DOHH2 (cell line): ENCODE measurements at regions not wholly inside any gene's neighbourhood (a gene's known extent, or its start where the extent isn't known, plus 50 kb on each side); places are given as distances from the start of the nearest gene placed in this dataset.
A peak's percentile ranks its signal among the peaks of the same experiment; 100 is the strongest.

Source experiments
- H3F3A ChIP-seq: fragments of 200-600 bp; sonication (generic), shearing (Covaris generic); 2 replicates; pipeline ENCODE4 v1.6.0; 2016; ENCODE audit warnings: antibody characterized with exemption, mild to moderate bottlenecking; ENCODE audit not compliant: control insufficient read depth, insufficient read depth
- H3K27ac ChIP-seq: fragments of 200-600 bp; sonication (generic); 2 replicates; pipeline ENCODE4 v1.5.1; 2014; ENCODE audit warnings: low read depth, mild to moderate bottlenecking, low read length, moderate library complexity
- H3K27me3 ChIP-seq: fragments of 200-600 bp; sonication (generic); 2 replicates; pipeline ENCODE4 v1.6.1; 2014; ENCODE audit warnings: mild to moderate bottlenecking, low read length, mixed read lengths; ENCODE audit not compliant: control insufficient read depth
- H3K36me3 ChIP-seq: fragments of 200-600 bp; sonication (generic); 2 replicates; pipeline ENCODE4 v1.6.1; 2014; ENCODE audit warnings: mild to moderate bottlenecking, low read length, moderate library complexity, mixed read lengths; ENCODE audit not compliant: control insufficient read depth
- H3K4me1 ChIP-seq: fragments of 200-600 bp; sonication (generic); 2 replicates; pipeline ENCODE4 v1.6.1; 2014; ENCODE audit warnings: mild to moderate bottlenecking, low read length, mixed read lengths; ENCODE audit not compliant: control insufficient read depth
- H3K4me2 ChIP-seq: fragments of 200-600 bp; sonication (generic); 2 replicates; pipeline ENCODE4 v1.6.0; 2014; ENCODE audit warnings: mild to moderate bottlenecking, low read length, moderate library complexity
- H3K4me3 ChIP-seq: fragments of 200-600 bp; sonication (generic); 2 replicates; pipeline ENCODE4 v1.5.1; 2014; ENCODE audit warnings: mild to moderate bottlenecking, low read length, mixed read lengths
- H3K79me2 ChIP-seq: fragments of 200-600 bp; sonication (generic); 2 replicates; pipeline ENCODE4 v1.6.1; 2014; ENCODE audit warnings: mild to moderate bottlenecking, low read length, mixed read lengths; ENCODE audit not compliant: control insufficient read depth
- H3K9me2 ChIP-seq: fragments of 200-600 bp; sonication (generic); replicated peaks from 2 replicates; pipeline ENCODE4 v1.6.1; 2014; ENCODE audit warnings: mild to moderate bottlenecking, low read length, mixed read lengths; ENCODE audit not compliant: control insufficient read depth
- H3K9me3 ChIP-seq: fragments of 200-600 bp; sonication (generic); 2 replicates; pipeline ENCODE4 v1.6.1; 2014; ENCODE audit warnings: antibody characterized with exemption, low read length, mixed read lengths; ENCODE audit not compliant: control insufficient read depth, insufficient read depth
- H4K20me1 ChIP-seq: fragments of 200-600 bp; sonication (generic); 2 replicates; pipeline ENCODE4 v1.6.0; 2014; ENCODE audit warnings: low read depth, mild to moderate bottlenecking, antibody characterized with exemption, low read length, moderate library complexity; ENCODE audit not compliant: control insufficient read depth, insufficient read depth
- EZH2phosphoT487 ChIP-seq: fragments of 200-600 bp; sonication (generic); IDR thresholded peaks from 2 replicates; pipeline ENCODE4 v1.6.1; 2017; ENCODE audit warnings: borderline replicate concordance, mild to moderate bottlenecking, antibody characterized with exemption, low read length, moderate library complexity, mixed read lengths
- TF ChIP-seq, protein P1 (sequence below): fragments of 200-600 bp; sonication (generic); IDR thresholded peaks from one replicate; pipeline ENCODE4 v1.5.1; 2014; ENCODE audit warnings: antibody characterized with exemption, mild to moderate bottlenecking, low read depth, low read length; ENCODE audit not compliant: poor library complexity, severe bottlenecking

- Histone ChIP-seq H3K4me2 (no peak overlapping the region), H3K9me2 (no peaks in the 10 kb centered on the region), H3K36me3 (no peaks in the 10 kb centered on the region), H3F3A (no peaks in the 10 kb centered on the region), H3K4me1 (no peaks in the 10 kb centered on the region), H3K79me2 (no peaks in the 10 kb centered on the region), H3K27ac (no peak overlapping the region), H3K27me3 (peaks cover 11% of the 10 kb centered on the region), H4K20me1 (no peaks in the 10 kb centered on the region), H3K9me3 (no peaks in the 10 kb centered on the region), H3K4me3 (no peak overlapping the region)
- no peak for TF ChIP-seq EZH2phosphoT487
- TF ChIP-seq, protein P1, sequence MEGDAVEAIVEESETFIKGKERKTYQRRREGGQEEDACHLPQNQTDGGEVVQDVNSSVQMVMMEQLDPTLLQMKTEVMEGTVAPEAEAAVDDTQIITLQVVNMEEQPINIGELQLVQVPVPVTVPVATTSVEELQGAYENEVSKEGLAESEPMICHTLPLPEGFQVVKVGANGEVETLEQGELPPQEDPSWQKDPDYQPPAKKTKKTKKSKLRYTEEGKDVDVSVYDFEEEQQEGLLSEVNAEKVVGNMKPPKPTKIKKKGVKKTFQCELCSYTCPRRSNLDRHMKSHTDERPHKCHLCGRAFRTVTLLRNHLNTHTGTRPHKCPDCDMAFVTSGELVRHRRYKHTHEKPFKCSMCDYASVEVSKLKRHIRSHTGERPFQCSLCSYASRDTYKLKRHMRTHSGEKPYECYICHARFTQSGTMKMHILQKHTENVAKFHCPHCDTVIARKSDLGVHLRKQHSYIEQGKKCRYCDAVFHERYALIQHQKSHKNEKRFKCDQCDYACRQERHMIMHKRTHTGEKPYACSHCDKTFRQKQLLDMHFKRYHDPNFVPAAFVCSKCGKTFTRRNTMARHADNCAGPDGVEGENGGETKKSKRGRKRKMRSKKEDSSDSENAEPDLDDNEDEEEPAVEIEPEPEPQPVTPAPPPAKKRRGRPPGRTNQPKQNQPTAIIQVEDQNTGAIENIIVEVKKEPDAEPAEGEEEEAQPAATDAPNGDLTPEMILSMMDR: no peak
Observed at GRCh38 chr1:168386949-168387586, 106.4 kb downstream of the TBX19 start.

- H3K4me2 ChIP-seq: no peak overlapping the region
- H3F3A ChIP-seq: no peaks in the 10 kb centered on the region
- H3K4me1 ChIP-seq: no peaks in the 10 kb centered on the region
- no peak for TF ChIP-seq EZH2phosphoT487
- TF ChIP-seq, protein P1: no peak
- no peaks in the 10 kb centered on the region for H3K9me3 ChIP-seq
- H4K20me1 ChIP-seq: no peaks in the 10 kb centered on the region
- H3K36me3 ChIP-seq: no peaks in the 10 kb centered on the region
- peaks cover 11% of the 10 kb centered on the region for H3K27me3 ChIP-seq
- no peak overlapping the region for H3K27ac ChIP-seq
- H3K9me2 ChIP-seq: no peaks in the 10 kb centered on the region
- no peak overlapping the region for H3K4me3 ChIP-seq
- H3K79me2 ChIP-seq: no peaks in the 10 kb centered on the region
Observed at GRCh38 chr1:168386492-168386891, 105.8 kb downstream of the TBX19 start.

DNA sequence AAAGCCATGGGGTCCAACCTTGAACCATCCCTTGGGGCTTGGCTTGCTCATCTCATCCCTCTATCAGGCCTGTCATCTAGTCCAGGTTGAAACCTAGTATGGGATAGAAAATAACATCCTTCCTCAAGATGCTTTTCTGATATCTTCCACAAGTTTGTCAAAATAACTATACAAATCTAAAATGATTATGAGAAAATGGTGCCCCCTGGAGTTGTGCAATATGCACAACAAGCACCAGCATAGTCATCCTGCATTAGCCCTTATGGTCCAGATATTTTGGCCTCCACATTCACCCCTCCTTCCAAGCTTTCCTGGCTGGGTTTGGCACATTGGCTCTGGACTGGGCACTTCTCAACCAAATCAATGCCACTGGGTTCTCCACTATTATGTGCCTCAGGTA lies 101.2 kb downstream of the TBX19 start:
- Histone ChIP-seq H3K79me2 (no peaks in the 10 kb centered on the region), H3K27ac (no peak overlapping the region), H3K9me3 (no peaks in the 10 kb centered on the region), H3K27me3 (peaks cover 2% of the 10 kb centered on the region), H3K4me3 (no peak overlapping the region), H3F3A (no peaks in the 10 kb centered on the region), H4K20me1 (no peaks in the 10 kb centered on the region), H3K9me2 (no peaks in the 10 kb centered on the region), H3K4me1 (no peaks in the 10 kb centered on the region), H3K4me2 (no peak overlapping the region), H3K36me3 (no peaks in the 10 kb centered on the region)
- TF ChIP-seq EZH2phosphoT487: no peak
- TF ChIP-seq, protein P1: peak; percentile 20
